HG02840 (cell line): ENCODE measurements at regions not wholly inside any gene's neighbourhood (a gene's known extent, or its start where the extent isn't known, plus 50 kb on each side); places are given as distances from the start of the nearest gene placed in this dataset.

Experiments
- ATAC-seq: cut with Tn5 transposase; IDR thresholded peaks from one replicate; pipeline ENCODE4 v1.9.1; 2021; ENCODE audit warnings: mild to moderate bottlenecking, moderate library complexity, moderate number of reproducible peaks; ENCODE audit not compliant: unreplicated experiment, low FRiP score

DNA sequence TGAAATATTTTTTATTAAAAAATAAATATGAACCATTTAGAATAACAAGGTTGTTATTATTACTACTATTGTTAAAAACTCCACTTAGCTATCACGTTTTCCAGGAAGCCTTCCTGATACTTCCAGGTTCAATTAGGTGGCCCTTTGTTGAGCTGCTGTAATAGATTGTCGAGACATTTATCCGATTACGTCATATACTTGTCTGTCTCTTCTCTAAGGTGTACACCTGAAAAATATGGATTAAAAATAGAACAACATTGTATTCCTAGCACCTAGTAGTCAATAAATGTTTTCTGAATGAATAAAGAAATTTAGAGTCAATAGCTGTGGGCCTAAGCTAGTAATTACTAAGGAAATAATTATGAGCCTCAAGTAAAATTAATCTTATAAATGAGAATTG is 359.6 kb downstream of the RNF144B start:
- no peak for ATAC-seq

DNA sequence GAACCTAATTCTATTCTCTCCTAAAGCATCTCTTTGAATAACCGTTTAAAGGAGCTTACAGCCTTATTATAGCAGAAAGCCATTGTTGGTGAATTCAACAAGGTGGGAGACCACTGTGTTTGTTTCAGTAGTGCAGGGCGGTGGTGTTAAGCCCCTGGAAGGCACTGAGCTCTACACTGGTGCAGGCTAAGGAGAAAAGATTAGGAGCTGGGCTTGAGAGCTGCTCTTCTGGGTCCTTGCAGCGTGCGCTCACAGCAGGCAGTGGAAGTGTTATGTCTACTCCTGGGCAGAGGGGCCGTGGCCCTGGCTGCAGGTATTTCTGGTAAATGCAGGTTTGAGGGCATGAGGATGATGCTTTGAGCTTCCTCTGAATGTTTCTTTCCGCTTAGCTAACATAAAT is 361.2 kb downstream of the RNF144B start:
- ATAC-seq = no peak

GRCh38 chr6:18752278-18753068 is 365.3 kb downstream of the RNF144B start:
- ATAC-seq = no peak

GRCh38 chr6:18753076-18753475 is 365.9 kb downstream of the RNF144B start:
- no peak for ATAC-seq

- no peak for ATAC-seq
Observed at GRCh38 chr6:18763086-18763485, 375.9 kb downstream of the RNF144B start.

DNA sequence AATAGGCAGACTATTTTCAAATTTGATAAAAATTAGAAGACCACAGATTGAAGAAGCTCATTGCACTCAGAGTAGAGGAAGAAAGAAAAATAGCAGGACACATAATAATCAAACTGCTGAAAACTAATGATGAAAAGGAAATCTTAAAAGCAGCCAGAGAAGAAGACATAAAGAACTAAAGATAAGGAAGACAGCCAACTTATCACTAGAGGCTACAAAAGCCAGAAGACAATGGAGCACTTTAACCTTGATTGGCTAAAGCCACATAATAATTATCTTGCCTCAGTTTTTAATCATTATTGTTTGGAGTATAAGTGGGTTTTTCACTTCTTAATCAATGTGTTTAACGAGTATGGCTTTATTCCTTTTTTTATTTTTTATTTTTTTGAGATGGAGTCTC is 397.6 kb downstream of the RNF144B start:
- no peak for ATAC-seq

GRCh38 chr6:18785810-18786490 is 398.8 kb downstream of the RNF144B start:
- no peak for ATAC-seq

DNA sequence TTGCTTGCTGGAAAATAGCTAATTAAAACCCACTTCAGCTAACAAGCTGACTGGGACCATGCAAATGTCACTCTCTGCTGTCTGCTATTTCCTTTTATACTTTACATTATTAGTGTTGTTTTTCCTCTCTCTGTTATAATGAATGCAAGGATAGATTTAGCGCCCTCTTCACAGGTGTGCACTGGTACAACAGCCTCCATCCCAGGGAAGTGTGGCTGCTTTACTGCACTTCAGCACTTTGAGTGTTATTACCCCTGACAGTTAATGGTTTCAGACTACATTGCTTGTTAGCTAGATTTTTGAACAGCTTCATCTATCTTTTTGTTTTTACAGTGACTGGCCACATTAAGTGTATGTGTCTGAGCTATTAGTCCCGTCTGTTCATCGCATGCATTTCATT is 405.7 kb downstream of the RNF144B start:
- ATAC-seq = no peak

DNA sequence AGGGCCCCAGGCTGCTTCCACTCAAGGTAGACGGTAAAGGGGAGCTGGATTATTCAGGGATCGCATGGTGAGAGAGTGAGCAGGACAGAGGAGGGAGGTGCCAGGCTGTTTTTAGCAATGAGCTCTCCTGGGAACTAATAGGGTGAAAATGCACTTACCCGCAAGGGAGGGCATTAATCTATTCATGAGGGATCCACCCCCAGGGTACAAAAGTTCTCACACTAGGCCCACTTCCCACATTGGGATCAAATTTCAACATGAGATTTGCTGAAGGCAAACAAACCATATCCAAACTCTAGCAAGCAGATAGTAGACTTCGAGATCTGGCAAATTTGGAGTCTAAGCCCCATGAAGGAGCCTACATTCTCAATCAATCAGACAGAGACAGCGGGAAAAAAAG is 408.6 kb downstream of the RNF144B start:
- ATAC-seq = no peak

- no peak for ATAC-seq
Observed at GRCh38 chr6:18820725-18821124, 433.6 kb downstream of the RNF144B start.

DNA sequence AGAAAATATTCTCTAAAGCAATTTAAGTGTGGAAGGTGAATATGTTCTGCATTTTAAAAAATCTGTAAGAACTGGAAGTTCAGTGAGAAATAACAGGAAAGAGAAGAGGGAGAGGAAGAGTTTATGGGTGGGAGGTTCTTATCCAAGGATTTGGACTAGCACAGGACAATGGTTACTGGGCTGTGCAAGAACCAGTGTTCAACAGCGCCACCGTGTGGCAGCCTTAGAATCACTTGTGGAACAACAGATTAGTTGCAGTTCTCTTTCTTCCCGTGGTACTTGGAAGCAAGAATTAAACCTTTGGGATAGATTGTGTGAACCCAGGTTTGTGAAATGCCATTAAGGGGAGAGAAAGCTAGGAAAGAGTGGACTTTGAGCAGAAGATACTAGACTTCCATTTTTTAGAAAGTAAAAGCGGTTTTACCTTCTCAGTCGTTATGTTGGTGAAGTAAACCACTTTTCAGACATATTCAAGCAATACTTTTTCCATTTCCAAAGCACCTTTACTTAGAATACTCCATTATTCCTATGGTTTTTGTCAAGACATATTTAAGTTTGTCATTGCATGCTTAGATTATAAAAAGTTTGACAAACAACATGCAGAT is 436.7 kb downstream of the RNF144B start:
- ATAC-seq = no peak

- ATAC-seq = no peak
Observed at GRCh38 chr6:18829272-18829870, 442.2 kb downstream of the RNF144B start.

GRCh38 chr6:18835976-18836375 is 448.8 kb downstream of the RNF144B start:
- no peak for ATAC-seq

DNA sequence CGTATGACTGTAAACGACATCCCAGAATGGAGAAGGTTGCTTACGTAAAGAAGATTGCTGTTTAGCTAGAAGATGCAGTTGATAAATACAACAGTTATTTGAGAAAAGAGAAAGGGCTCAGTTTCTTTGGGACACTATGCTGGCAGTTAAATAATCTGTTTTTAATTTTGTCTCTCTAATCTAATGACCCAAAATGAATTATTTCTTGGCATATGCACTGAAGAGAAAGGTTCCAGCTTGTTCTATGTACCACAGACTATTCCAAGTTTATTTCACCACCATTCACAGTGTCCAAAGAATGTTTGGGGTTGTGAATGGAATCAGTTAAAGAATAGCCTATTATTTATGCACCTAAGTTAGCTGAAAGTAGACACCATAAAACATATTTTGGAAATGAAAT is 449.9 kb downstream of the RNF144B start:
- ATAC-seq = no peak

- ATAC-seq = no peak
Observed at GRCh38 chr6:18842534-18842933, 455.4 kb downstream of the RNF144B start.

DNA sequence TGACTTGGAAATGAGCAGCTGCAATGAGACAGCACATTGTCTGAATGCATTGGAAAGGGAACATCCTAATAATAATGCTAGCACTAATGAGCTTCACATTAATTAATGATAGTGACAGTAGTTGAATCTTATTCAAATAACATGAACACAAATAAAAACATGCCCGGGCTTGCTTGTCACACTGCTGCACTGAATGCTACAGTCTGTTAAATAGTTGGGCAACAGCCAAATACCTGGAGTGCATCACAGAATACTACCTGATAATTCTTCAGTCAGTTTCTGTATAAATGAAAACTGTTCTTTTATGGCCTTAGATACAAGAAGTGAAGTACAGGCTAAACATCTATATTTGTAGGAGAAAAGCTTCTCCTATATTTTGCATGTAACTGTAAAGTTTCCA is 458.7 kb downstream of the RNF144B start:
- no peak for ATAC-seq

- no peak for ATAC-seq
Observed at GRCh38 chr6:18846327-18846726, 459.2 kb downstream of the RNF144B start.

- no peak for ATAC-seq
Observed at GRCh38 chr6:18861204-18861603, 474.1 kb downstream of the RNF144B start.

DNA sequence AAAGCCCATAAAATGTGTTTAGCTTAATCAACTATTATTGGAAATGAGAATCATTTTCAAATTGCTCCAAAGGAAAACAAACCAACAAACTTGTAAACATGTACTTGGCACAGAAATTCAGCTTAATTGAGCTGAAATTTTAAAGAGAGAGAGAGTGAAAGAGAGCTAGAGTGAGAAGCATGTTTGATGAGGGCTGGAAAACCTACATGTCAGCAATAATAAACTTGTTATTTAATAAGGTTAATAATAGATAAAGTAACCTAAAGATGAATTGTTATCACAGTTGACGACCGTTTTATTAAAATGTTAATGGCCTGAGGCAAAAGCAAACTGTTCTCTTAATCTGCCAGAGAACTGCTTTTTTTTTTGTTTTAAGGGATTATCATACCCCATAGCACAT is 496.1 kb downstream of the RNF144B start:
- ATAC-seq = no peak

DNA sequence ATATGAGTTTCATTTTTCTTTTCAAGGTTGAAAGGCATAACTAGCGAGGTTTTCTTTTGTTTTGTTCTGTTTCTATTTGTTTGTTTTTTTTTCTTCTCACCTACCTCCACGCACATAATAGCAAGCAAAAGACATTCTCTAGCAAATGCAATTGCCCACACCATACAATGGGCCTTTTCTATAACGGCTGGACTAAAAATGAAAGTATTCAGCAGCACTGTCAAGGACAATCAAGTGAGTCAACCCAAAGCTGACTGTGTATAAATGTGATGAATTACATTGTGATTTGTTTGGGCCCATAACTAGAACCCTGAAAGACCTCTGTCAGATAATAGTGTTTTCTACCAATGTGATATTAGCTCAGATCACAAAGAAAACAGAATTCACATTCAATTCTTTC is 496.7 kb downstream of the RNF144B start:
- ATAC-seq = no peak

DNA sequence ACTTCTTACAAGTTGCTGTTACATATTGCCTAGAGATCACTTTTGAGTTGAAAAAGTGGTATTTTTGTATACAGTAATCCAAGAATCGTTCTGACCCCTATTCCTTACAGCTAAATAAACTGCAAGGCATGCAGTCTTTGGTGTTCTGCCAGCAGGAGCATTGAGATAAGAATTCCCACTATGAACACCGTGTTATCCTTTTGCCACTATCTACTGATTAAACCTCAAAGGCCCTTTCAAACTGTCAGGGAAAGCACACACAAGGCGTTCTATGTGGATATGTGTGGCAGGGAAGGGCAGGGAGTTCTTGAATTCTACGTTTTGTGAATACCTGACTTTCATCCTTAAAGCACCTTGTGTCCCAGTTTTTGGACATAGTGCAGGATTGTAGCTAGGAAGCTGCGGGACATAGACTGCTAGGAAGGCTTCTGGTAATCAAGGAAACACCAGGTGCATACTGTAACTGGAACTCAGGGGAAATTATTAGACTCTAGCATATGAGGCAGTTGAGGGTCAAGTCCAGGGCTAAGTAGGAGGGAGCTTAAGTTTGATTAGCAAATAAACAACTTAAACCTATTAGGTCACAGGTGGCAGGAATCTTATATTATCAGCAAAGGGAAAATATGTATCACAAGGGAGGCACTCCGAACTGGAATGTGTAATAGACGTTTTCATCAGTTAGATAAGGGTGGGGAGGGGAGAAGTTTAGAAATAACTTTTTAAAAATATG is 506.6 kb downstream of the RNF144B start:
- ATAC-seq = no peak
